HK-2 (cell line): ENCODE measurements at regions not wholly inside any gene's neighbourhood (a gene's known extent, or its start where the extent isn't known, plus 50 kb on each side); places are given as distances from the start of the nearest gene placed in this dataset.

Source experiments
- DNase-seq: peaks from one replicate; pipeline ENCODE4 v3.0.0-alpha.2; 2018; ENCODE audit not compliant: unreplicated experiment

DNA sequence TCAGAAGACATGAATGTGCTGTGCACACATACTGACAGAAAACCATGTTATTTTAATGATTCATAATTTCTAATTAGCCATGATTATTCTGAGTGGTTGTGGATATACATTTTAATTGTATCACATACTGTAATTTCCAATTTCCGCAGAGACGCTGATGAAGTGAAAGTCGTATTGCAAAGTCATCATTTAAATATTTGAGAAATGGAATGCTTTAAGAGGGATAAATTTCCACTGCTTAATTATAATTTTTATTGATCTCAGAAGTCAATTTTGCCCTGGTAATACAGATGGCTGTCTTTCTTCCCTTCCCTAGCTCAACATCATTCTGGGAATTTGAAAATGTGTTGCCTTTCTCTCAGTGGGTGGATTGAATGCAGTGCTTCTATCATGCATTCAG is 819.3 kb downstream of the ROBO2 start:
- DNase-seq = no peak

DNA sequence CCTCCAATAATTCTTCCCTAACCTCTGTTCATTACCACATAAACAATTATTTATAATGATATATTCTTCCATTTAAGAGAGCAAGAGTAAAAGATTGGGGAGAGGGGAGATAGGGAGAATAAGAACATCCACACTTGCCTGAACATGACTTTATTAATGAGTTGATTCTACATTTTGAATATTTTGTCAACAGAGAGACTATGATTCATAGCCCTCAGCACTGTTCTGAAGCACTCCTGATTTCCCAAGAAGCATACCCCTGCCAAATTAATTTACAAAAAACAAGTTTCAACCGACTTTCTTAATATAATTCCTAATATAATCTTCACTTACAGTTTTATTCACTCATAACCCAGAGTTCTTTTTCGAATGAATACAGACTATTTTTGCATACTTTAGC is 828.8 kb downstream of the ROBO2 start:
- DNase-seq = no peak

DNA sequence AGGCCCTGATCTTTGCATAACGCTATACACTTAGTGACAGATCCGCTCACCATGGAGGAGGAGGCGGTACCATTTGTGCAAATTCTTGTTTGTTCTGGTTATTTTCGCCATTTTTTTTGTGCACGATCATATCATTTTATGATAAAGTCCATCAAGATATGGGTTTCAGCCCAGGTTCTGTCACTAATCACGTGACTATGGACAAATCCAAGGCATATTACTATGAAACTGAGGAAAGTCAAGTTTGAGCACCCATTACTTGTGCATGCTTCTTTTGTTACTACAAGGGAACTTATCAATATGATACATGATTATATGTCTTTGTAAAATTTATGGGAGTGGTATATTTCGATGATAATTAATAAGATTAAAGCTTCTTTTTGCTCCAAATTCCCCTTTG is 829.5 kb downstream of the ROBO2 start:
- no peak for DNase-seq

DNA sequence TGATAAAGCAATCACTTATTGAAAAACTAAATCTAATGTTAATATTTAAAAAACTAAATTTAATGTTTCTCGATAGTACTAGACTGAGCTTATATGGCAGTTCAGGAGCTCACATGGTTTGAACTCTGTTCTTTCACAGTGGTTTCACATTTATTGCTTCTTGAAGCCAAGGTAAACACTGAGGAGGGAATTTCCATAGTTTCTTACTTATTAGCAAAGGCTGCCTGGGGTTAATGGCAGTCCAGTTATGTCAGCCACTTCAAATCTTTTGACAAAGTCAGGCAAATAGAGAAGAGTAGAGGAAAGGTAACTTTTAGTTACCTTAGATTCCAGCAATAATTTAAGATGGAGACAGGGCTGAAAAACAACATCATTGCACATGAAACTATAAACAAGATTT is 831.5 kb downstream of the ROBO2 start:
- no peak for DNase-seq

DNA sequence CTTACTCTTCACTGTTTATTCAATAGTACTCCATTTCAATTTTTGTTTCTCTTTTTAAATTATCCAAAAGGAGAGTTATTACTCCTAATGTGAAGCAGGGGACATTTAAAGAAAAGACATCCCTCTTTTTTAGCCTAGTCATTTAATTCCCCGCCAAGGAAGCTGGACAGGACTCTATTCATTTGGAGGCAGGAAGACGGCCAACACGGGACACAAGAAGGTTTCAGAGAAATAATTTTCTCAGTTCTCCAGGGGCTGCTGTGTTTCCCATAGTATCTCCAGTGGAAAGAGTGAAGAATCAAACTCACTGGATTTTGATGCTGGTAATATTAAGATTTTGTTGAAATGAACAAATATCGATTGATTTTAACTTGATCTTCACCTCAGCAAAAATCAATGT is 833.7 kb downstream of the ROBO2 start:
- no peak for DNase-seq

DNA sequence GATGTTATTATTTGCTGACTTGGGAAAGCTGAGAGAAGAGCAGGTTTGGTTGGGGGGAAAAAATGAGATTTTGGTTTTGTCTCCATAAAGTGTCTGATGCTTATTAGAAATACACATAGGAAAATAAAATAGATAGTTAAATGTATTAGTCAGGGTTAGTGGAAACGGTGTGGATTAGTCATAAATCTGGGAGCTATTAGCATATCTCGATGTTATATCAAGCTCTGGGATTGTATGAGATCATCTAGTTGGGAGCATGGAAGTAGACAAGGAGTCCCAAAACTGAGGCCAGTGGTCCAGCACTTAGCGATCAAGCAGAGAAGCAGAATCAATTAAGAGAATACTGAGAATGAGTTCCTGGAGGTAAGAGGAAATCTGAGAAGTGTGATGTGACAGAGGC is 845.5 kb downstream of the ROBO2 start:
- no peak for DNase-seq

DNA sequence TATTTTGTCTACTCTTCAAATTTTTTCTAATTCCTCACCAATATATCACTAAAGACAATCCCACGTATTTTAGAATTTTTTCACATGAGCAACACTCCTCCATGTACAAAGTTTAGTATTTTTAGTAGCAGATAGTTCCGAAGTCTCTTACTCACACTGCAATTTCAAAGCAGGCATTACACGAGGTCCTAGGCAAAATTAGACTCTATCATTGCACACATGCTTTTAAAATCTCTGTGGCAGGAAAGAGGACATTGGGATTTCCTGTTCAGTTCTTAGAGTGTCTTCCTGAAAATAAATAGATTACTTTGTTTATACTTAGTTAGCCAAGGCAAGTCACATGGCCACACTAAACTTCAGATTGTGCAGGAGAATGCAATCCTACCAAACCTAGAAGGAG is 847.7 kb downstream of the ROBO2 start:
- DNase-seq = no peak

DNA sequence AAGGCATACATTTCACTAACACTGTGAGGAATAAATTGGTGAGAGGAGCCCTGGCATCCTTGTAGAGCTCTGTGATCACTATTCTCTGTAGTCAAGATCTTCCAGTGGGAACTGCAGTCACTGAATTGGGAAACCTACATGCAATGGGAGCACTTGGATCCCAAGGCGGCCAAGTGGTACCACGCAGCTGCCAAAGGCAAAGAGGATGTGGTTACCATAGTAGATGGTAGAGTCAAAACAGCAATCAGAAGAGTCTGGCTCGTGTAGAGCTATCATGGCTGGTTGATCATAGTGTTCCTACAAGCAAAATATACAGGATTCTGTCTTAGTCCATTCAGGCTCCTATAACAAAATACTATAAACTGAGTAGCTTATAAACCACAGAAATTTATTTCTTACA is 849.7 kb downstream of the ROBO2 start:
- no peak for DNase-seq

DNA sequence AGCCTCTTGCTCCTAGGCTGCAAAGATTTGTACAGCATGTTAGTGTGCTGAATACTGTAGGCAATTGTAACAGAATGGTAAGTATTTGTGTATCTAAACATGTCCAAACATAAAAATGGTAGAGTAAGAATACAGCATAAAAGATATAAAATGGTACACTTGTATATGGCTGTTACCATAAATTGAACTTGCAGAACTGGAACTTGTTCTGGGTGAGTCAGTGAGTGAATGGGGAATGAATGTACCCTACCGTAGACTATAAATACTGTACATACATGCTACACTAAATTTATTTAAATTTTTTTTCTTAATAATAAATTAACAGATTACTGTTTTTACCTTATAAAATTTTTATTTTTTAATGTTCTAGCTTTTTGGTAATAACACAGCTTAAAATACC is 858.7 kb downstream of the ROBO2 start:
- no peak for DNase-seq

DNA sequence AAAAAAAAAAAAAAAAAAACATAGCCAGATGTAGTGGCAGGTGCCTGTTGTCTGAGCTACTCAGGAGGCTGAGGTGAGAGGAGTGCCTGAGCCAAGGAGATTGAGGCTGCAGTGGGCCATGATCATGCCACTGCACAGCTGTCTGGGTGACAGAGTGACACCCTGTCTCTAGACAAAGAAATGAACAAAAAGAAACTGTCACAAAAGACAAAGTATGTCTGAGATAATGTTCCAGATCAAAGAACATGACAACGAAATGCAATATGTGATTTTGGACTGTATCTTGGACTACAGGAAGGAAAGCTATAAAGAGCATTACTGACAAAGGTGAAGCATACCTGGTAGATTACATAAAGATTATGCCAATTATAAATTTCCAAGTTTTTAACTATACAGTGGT is 862.8 kb downstream of the ROBO2 start:
- DNase-seq = no peak

DNA sequence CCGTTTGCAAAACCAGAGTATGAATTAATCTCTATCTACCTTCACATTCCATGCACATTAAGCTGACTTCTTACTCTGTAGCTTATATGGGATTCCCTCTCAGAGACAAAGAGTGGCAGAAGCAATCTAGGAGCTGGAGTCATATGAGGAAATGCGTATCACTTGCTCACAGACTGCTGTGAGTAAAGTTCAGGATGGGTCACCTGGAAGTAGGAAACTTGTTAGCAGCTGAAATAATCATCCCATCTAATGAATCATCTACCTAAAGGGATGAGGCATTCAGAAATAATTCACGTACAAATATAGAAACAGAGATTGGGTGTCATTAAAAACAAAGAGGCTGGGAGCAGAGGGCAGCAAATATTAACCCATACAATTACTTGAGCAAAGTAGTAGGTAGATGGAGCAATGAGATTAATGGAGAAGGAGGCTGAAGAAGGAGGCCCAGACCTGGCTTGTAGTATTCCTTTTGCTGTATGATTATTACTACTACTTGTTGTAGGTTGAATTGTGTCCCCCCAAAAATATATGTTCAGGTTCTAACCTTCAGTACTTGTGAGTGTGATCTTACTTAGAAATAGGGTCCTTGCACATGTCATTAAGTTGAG is 866.3 kb downstream of the ROBO2 start:
- peak; percentile 3 for DNase-seq

DNA sequence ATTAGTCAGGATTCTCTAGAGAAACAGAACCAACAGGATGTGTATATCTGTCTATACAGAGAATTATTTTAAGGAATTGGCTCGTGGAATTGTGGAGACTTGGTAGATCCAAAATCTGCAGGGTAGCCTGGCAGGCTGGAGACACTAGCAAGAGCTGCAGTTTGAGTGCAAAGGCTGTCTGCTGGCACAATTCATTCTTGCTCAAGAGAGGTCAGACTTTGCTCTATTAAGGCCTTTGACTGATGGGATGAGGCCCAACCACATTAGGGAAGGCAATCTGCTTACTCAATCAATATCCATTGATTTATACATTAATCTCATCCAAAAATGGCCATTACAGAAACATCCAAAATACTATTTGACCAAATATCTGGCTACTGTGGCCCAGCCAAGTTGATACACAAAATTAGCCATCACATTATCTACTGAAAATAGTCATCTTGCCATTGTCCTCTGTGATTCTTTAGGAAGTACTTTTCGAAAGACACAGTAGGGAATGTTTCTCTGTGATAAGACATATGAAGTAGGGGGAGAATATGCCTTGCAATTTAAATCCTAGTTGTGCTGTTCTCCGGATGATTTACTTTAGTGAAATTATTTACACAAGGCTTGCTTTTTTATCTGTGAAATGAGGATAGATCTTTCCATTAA is 873.8 kb downstream of the ROBO2 start:
- DNase-seq = no peak

DNA sequence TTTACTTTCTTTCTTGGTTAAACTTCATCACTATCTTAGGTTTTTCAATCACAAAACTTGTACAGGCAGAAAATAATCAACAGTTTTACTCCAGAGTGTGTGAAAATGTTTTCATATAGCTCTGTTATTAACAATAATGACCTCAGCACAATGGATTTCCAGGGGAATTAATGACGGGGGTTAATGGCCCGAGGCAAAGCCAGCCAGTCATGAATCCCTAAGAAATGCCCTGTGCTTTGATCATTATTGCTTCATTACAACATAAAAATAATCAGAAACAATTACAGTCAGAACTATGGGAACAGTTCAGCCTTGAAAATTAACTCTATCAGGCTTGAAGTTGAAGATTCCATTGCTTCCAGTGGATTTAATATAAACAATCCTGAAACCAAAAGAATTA is 875.4 kb downstream of the ROBO2 start:
- DNase-seq = no peak

DNA sequence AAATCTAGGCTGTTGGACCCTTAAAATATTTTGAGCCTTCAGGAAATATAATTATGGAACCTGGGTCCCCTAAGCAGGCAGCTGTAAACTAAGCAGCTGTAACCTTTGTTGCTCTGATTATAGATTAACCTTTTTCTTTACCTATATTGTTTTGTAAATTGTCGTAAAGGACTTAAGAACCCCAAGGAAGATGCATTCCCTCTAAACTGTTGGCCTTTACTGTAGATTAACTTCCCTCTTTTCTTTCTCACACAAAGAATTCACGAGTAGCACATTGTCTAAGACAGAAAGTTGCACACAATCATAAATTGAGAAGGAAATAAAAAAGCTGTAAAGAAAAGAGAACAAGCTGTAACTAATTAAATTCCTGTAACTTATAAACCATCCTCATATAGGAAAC is 877.3 kb downstream of the ROBO2 start:
- no peak for DNase-seq

DNA sequence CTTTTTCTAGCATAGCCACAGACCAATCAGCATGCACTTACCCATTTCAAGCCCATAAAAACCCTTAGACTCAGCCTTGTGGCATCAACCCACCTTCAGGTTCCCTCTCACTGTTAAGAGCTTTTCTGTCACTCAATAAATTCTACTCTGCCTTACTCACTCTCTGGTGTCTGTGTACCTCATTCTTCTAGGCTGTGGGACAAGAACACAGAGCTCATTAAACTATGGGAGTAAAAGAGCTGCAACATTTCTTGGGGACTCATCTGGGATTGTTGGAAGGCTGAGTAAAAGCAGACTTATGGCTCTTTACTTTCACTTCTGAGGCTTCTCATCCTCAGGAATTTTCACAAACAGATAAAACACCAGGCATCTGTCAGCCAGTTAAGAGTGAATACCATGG is 879.3 kb downstream of the ROBO2 start:
- no peak for DNase-seq

DNA sequence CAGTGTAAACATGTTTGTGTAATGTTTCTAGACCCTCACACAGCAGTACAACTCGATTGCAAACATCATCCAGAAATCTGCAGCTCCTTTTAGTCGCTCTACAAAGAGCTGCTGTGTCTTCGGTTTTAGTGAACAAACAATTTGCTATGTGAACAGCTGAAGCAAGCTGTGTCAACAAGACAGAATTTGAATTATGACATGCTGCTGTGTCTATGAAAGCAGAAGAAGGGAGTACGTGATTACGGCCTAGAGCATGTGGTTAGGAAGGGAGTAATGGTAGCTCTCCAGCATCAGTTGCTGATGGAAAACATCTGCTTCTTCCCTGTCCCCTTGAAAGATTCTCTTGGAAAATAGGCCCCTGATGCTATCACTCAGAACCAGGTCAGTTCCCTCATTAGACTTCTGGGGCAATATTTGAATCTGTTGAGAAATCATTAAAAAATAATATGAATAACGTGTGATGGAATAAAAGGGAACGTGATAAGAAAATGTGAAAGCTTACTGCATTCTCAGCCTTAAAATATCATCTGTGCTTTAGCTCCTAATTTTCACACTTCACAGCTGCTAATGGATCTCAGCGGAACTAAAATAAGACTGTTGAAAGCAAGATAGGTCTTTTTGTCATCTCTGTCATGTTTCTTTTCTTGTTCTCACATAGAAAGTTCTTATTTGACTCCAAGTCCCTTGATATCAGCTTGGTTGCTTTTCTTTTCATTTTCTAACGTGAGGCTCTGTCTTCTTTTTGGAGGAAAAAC is 891.5 kb downstream of the ROBO2 start:
- no peak for DNase-seq

DNA sequence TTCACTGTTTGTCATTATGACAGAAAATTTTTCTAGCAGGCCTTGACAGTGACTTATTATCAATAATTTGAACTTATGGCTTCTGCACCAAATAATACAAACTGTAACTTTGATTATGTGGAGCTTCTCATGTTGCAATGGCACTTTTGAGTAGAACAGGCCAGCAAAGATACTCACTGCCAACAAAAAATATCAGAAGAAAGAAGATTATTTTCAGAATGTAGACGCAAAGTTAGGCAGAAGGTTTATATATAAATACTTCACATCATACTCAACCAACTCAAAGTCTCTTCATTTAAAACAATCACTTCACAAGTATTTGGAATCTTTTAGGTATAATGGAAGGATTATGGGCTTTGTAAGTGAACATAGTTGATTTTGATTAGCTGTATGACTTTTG is 893.0 kb downstream of the ROBO2 start:
- DNase-seq = no peak

DNA sequence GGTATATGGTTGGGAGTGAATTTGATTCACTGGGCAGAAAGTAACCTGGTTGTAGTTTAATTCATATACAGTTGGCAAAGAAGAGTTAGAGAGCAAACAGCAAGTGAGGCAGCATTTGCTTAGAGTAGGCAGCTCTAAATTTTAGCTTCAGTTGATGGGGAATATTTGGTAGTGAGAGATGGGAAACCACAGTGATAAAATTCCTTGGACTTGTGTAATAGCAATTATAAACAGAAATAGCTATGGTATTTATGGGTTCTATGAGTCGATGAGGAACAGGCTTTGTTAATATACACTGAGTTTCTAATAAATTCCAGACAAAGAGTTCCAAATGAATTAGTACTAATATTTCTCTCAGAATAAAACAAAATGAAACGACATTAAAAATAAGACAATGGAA is 894.0 kb downstream of the ROBO2 start:
- no peak for DNase-seq

DNA sequence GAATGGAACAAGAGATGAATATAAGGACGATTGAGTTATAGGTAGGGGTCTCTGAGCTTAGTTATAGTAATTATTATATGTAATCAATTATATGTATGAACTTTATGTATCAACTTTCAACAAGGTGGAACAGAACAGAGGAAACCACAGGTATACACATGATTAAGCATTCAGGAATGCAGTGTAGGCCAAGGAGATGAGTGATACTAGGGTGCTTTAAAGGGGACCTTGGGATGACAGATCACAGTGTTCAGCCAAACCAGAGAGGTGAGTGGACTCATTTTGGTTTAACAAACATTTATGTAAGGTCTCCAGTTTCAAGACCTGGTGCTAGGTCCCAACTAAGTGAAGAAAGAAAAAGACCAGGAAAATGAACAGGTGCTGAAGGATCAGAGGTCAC is 895.5 kb downstream of the ROBO2 start:
- DNase-seq = no peak

DNA sequence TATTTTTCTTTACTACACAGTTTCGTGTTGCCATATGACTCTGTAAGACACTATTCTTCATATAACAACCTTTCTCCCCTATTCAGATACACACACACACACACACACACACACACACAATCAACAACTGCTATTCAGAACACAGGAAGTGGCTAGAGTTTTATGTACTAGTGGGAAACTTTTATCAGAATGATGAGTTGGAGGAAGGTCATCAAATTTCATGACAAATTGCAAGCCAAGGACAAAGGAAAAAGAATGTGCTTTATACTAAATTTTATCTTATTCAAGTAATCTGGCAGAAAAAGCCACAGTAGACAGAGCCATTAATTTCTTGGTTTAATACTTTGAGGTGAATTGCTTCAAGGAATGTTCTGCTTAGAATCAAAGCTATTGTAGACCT is 899.8 kb downstream of the ROBO2 start:
- DNase-seq = no peak

DNA sequence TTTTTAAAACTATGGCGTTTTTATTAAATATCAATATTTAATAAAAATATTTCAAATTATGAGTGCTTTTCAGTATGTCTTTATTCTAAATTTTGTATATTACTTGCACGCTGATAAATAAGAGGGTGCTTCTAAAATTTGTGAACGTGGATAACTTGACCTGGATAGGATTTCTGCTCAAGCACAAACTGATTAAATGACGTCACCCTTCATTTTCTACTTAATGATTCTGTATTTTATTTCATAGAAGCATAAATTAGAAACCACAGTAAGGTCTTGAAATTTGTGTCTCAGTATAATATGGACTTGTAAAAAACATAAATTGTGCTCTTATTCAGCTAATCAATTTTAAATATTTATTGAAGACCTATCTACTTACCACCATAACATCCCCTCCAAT is 903.7 kb downstream of the ROBO2 start:
- no peak for DNase-seq

DNA sequence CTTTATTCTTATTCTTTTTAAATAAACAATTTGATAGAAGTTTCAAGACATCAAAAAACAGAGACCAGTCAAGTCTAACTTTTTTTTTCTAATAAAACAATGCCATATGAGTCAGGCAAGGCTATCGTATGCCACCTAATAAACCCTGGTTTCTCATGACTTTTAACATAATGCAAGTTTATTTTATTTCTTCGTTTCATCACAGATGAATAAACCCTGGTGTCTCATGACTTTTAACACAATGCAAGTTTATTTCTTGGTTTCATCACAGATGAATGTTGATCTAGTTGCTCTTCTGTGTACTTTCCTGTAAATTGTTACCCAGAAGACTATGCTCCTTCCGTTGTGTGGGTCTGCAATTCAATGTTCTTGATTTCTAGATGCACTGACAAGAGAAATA is 905.4 kb downstream of the ROBO2 start:
- DNase-seq = no peak

DNA sequence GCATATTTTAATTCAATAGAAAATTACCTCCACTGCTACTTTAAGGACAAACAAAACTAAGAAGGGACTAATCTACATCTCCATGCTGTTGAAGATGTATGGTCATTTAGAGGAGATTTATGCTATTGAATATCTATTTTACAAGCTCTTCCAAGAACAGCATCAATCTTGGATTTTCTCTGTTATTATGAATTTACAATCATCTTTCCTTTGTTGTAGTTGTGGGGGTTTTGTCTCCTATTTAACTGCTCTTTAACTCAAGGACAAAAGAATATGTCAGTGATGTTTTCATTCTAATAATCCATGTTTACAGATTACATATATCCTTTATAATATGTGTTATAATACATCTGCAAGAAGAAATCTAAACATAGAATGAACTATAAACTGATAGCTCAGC is 907.8 kb downstream of the ROBO2 start:
- no peak for DNase-seq

DNA sequence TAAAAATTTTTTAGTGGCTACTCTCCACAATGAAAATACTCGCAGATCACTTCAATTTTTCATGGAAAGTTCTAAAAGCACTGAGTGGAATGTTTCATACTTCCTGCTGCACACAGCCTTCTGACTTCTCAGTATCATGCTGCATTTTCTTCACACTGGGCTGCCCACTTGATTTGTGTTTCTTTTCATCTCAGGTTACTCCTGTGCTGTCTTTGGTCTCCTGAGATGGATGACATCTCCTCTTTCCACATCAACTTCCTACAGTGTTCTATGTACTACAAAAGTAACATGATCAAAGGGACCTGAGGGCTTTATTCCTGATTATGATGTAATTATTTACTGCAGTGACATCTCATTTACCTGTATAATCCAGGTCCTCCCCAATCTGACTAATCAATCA is 927.7 kb downstream of the ROBO2 start:
- DNase-seq = no peak
